ENCODE measurements at regions not wholly inside any gene's neighbourhood (a gene's known extent, or its start where the extent isn't known, plus 50 kb on each side); places are given as distances from the start of the nearest gene placed in this dataset.
"Not testable (repeated sequence)": the region's sequence is repeated elsewhere in the genome, so short reads cannot be mapped to it uniquely, and the experiment has no call there.

GRCh38 chr3:145395421-145395820, 765.6 kb downstream of the PLOD2 start:
- no peak overlapping the region for H3K27ac ChIP-seq (ENCODE audit: insufficient read depth, low read depth, low read length, poor library complexity, severe bottlenecking)
- H3K4me1 ChIP-seq (ENCODE audit: control insufficient read depth, insufficient read depth, low read length): no peaks in the 10 kb centered on the region
- H3K9me3 ChIP-seq (ENCODE audit: control insufficient read depth, low read length): no peaks in the 10 kb centered on the region
- H3K4me3 ChIP-seq (ENCODE audit: insufficient read depth, low read depth, low read length): no peak overlapping the region
- H3K36me3 ChIP-seq (ENCODE audit: control insufficient read depth, insufficient read depth, low read length): no peaks in the 10 kb centered on the region
- no peaks in the 10 kb centered on the region for H3K27me3 ChIP-seq (ENCODE audit: control insufficient read depth, insufficient read depth, low read length, poor library complexity, severe bottlenecking)
- 92 to 95% methylated on average over 8 of the region's 8 CpGs for WGBS, 2 experiments

GRCh38 chr3:145411605-145412004, 749.4 kb downstream of the PLOD2 start:
- Histone ChIP-seq H3K4me1 (ENCODE audit: control insufficient read depth, insufficient read depth, low read length) (no peaks in the 10 kb centered on the region), H3K27me3 (ENCODE audit: control insufficient read depth, insufficient read depth, low read length, poor library complexity, severe bottlenecking) (no peaks in the 10 kb centered on the region), H3K27ac (ENCODE audit: insufficient read depth, low read depth, low read length, poor library complexity, severe bottlenecking) (no peak overlapping the region), H3K9me3 (ENCODE audit: control insufficient read depth, low read length) (no peaks in the 10 kb centered on the region), H3K4me3 (ENCODE audit: insufficient read depth, low read depth, low read length) (no peak overlapping the region), H3K36me3 (ENCODE audit: control insufficient read depth, insufficient read depth, low read length) (no peaks in the 10 kb centered on the region)
- 96% methylated on average over 5 of the region's 5 CpGs for WGBS, 2 experiments

GRCh38 chr3:145417678-145418077, 743.3 kb downstream of the PLOD2 start:
- no peaks in the 10 kb centered on the region for H3K9me3 ChIP-seq (ENCODE audit: control insufficient read depth, low read length)
- H3K27ac ChIP-seq (ENCODE audit: insufficient read depth, low read depth, low read length, poor library complexity, severe bottlenecking): no peak overlapping the region
- 100% methylated on average over 1 of the region's 1 CpG for WGBS, 2 experiments
- H3K36me3 ChIP-seq (ENCODE audit: control insufficient read depth, insufficient read depth, low read length): no peaks in the 10 kb centered on the region
- H3K27me3 ChIP-seq (ENCODE audit: control insufficient read depth, insufficient read depth, low read length, poor library complexity, severe bottlenecking): no peaks in the 10 kb centered on the region
- H3K4me1 ChIP-seq (ENCODE audit: control insufficient read depth, insufficient read depth, low read length): no peaks in the 10 kb centered on the region
- no peak overlapping the region for H3K4me3 ChIP-seq (ENCODE audit: insufficient read depth, low read depth, low read length)

GRCh38 chr3:145422556-145422955, 738.4 kb downstream of the PLOD2 start:
- no peaks in the 10 kb centered on the region for H3K27me3 ChIP-seq (ENCODE audit: control insufficient read depth, insufficient read depth, low read length, poor library complexity, severe bottlenecking)
- no peaks in the 10 kb centered on the region for H3K36me3 ChIP-seq (ENCODE audit: control insufficient read depth, insufficient read depth, low read length)
- no peaks in the 10 kb centered on the region for H3K9me3 ChIP-seq (ENCODE audit: control insufficient read depth, low read length)
- 96 to 100% methylated on average over 2 to 3 of the region's 3 CpGs for WGBS, 2 experiments
- H3K27ac ChIP-seq (ENCODE audit: insufficient read depth, low read depth, low read length, poor library complexity, severe bottlenecking): no peak overlapping the region
- no peaks in the 10 kb centered on the region for H3K4me1 ChIP-seq (ENCODE audit: control insufficient read depth, insufficient read depth, low read length)
- no peak overlapping the region for H3K4me3 ChIP-seq (ENCODE audit: insufficient read depth, low read depth, low read length)

GRCh38 chr3:145427355-145427754, 733.6 kb downstream of the PLOD2 start:
- Histone ChIP-seq H3K4me1 (ENCODE audit: control insufficient read depth, insufficient read depth, low read length) (no peaks in the 10 kb centered on the region), H3K4me3 (ENCODE audit: insufficient read depth, low read depth, low read length) (no peak overlapping the region), H3K27ac (ENCODE audit: insufficient read depth, low read depth, low read length, poor library complexity, severe bottlenecking) (no peak overlapping the region), H3K27me3 (ENCODE audit: control insufficient read depth, insufficient read depth, low read length, poor library complexity, severe bottlenecking) (no peaks in the 10 kb centered on the region), H3K36me3 (ENCODE audit: control insufficient read depth, insufficient read depth, low read length) (no peaks in the 10 kb centered on the region), H3K9me3 (ENCODE audit: control insufficient read depth, low read length) (no peaks in the 10 kb centered on the region)
- 95 to 96% methylated on average over 10 of the region's 10 CpGs for WGBS, 2 experiments

GRCh38 chr3:145429546-145429945, 731.4 kb downstream of the PLOD2 start:
- H3K27me3 ChIP-seq (ENCODE audit: control insufficient read depth, insufficient read depth, low read length, poor library complexity, severe bottlenecking): no peaks in the 10 kb centered on the region
- H3K4me3 ChIP-seq (ENCODE audit: insufficient read depth, low read depth, low read length): no peak overlapping the region
- no peaks in the 10 kb centered on the region for H3K9me3 ChIP-seq (ENCODE audit: control insufficient read depth, low read length)
- no peaks in the 10 kb centered on the region for H3K4me1 ChIP-seq (ENCODE audit: control insufficient read depth, insufficient read depth, low read length)
- H3K27ac ChIP-seq (ENCODE audit: insufficient read depth, low read depth, low read length, poor library complexity, severe bottlenecking): no peak overlapping the region
- no peaks in the 10 kb centered on the region for H3K36me3 ChIP-seq (ENCODE audit: control insufficient read depth, insufficient read depth, low read length)
- WGBS, 2 experiments: 89% methylated on average over 1 of the region's 2 CpGs

GRCh38 chr3:145448436-145448835, 712.5 kb downstream of the PLOD2 start:
- 94 to 97% methylated on average over 3 of the region's 3 CpGs for WGBS, 2 experiments
- H3K27ac ChIP-seq (ENCODE audit: insufficient read depth, low read depth, low read length, poor library complexity, severe bottlenecking): no peak overlapping the region
- no peaks in the 10 kb centered on the region for H3K9me3 ChIP-seq (ENCODE audit: control insufficient read depth, low read length)
- H3K36me3 ChIP-seq (ENCODE audit: control insufficient read depth, insufficient read depth, low read length): no peaks in the 10 kb centered on the region
- H3K27me3 ChIP-seq (ENCODE audit: control insufficient read depth, insufficient read depth, low read length, poor library complexity, severe bottlenecking): no peaks in the 10 kb centered on the region
- H3K4me1 ChIP-seq (ENCODE audit: control insufficient read depth, insufficient read depth, low read length): no peaks in the 10 kb centered on the region
- no peak overlapping the region for H3K4me3 ChIP-seq (ENCODE audit: insufficient read depth, low read depth, low read length)

GRCh38 chr3:145450018-145450682, 710.8 kb downstream of the PLOD2 start:
- no peak overlapping the region for H3K27ac ChIP-seq (ENCODE audit: insufficient read depth, low read depth, low read length, poor library complexity, severe bottlenecking)
- no peaks in the 10 kb centered on the region for H3K4me1 ChIP-seq (ENCODE audit: control insufficient read depth, insufficient read depth, low read length)
- no peaks in the 10 kb centered on the region for H3K27me3 ChIP-seq (ENCODE audit: control insufficient read depth, insufficient read depth, low read length, poor library complexity, severe bottlenecking)
- no peak overlapping the region for H3K4me3 ChIP-seq (ENCODE audit: insufficient read depth, low read depth, low read length)
- H3K9me3 ChIP-seq (ENCODE audit: control insufficient read depth, low read length): no peaks in the 10 kb centered on the region
- no peaks in the 10 kb centered on the region for H3K36me3 ChIP-seq (ENCODE audit: control insufficient read depth, insufficient read depth, low read length)

- no peak overlapping the region for H3K27ac ChIP-seq (ENCODE audit: insufficient read depth, low read depth, low read length, poor library complexity, severe bottlenecking)
- H3K27me3 ChIP-seq (ENCODE audit: control insufficient read depth, insufficient read depth, low read length, poor library complexity, severe bottlenecking): no peaks in the 10 kb centered on the region
- H3K9me3 ChIP-seq (ENCODE audit: control insufficient read depth, low read length): no peaks in the 10 kb centered on the region
- 94 to 98% methylated on average over 3 to 4 of the region's 6 CpGs for WGBS, 2 experiments
- H3K36me3 ChIP-seq (ENCODE audit: control insufficient read depth, insufficient read depth, low read length): no peaks in the 10 kb centered on the region
- H3K4me1 ChIP-seq (ENCODE audit: control insufficient read depth, insufficient read depth, low read length): no peaks in the 10 kb centered on the region
- H3K4me3 ChIP-seq (ENCODE audit: insufficient read depth, low read depth, low read length): no peak overlapping the region
Measured at GRCh38 chr3:145457825-145458552, 703.0 kb downstream of the PLOD2 start.

GRCh38 chr3:145459681-145460080, 701.3 kb downstream of the PLOD2 start:
- H3K9me3 ChIP-seq (ENCODE audit: control insufficient read depth, low read length); H3K36me3 ChIP-seq (ENCODE audit: control insufficient read depth, insufficient read depth, low read length); H3K27ac ChIP-seq (ENCODE audit: insufficient read depth, low read depth, low read length, poor library complexity, severe bottlenecking); H3K4me3 ChIP-seq (ENCODE audit: insufficient read depth, low read depth, low read length); H3K27me3 ChIP-seq (ENCODE audit: control insufficient read depth, insufficient read depth, low read length, poor library complexity, severe bottlenecking); H3K4me1 ChIP-seq (ENCODE audit: control insufficient read depth, insufficient read depth, low read length): not testable (repeated sequence)
- WGBS, 2 experiments: no CpG with 5 or more reads among the region's 1 CpG

Measured in ectodermal cell (in vitro differentiated cells).